GM12878 (cell line): ENCODE measurements at regions not wholly inside any gene's neighbourhood (a gene's known extent, or its start where the extent isn't known, plus 50 kb on each side); places are given as distances from the start of the nearest gene placed in this dataset.

Experiments
- ATAC-seq: fragments of 200-7000 bp; cut with Tn5 transposase; 3 replicates; pipeline ENCODE4 v1.9.1; 2020; ENCODE audit warnings: mild to moderate bottlenecking, moderate library complexity
- BruUV-seq: library from RNA; stranded (reverse); fragments of 400-500 nt; replicated peaks from 2 replicates; lab custom pipeline; 2021; lab: Mats Ljungman, UMichigan
- CTCF ChIA-PET: fragments of 300-600 bp; sonication (Branson Sonifier 250); formaldehyde crosslinking; extraction: SDS; loops from one replicate; lab custom pipeline; 2021; ENCODE audit warnings: inconsistent platforms; lab: Yijun Ruan, JAX
- POLR2A ChIA-PET: fragments of 350-600 bp; formaldehyde crosslinking; extraction: SDS; loops from one replicate; lab custom pipeline; 2021; ENCODE audit warnings: inconsistent platforms; lab: Charles Lee
- RAD21 ChIA-PET: fragments of 300-600 bp; sonication (Branson Sonifier 250); formaldehyde crosslinking; loops from one replicate; lab custom pipeline; 2023; ENCODE audit warnings: antibody characterized with exemption; ENCODE audit not compliant: unreplicated experiment; lab: Charles Lee
- SMC1A ChIA-PET: fragments of 300-600 bp; sonication (Branson Sonifier 250); formaldehyde crosslinking; loops from one replicate; lab custom pipeline; 2023; ENCODE audit not compliant: unreplicated experiment, uncharacterized antibody; lab: Charles Lee
- DNase-seq: peaks from one replicate; pipeline ENCODE4 v3.0.0-alpha.2; 2011; ENCODE audit warnings: low read depth, low spot score
- FAIRE-seq: peaks from 3 replicates; lab custom pipeline; 2011; peaks lifted over from hg19 to GRCh38; lab: Jason Lieb, UNC
- H2AFZ ChIP-seq: 2 replicates; pipeline ENCODE4 v1.6.0; 2011; ENCODE audit warnings: low read depth, low read length, control low read depth; ENCODE audit not compliant: control insufficient read depth
- H3K27ac ChIP-seq: 2 replicates; pipeline ENCODE4 v1.5.1; 2011; ENCODE audit warnings: control low read depth; ENCODE audit not compliant: control insufficient read depth, insufficient read depth
- H3K27me3 ChIP-seq, 2 experiments: replicated peaks in 1 of 2; 2 replicates each; pipeline versions ENCODE4 v1.6.0 to v1.6.1; 2011; ENCODE audit warnings: low read length in 1 of 2; ENCODE audit not compliant: control insufficient read depth in 2 of 2, insufficient read depth in 2 of 2
- H3K36me3 ChIP-seq, 2 experiments: 2 replicates each; pipeline ENCODE4 v1.5.1; 2011; ENCODE audit warnings: low read length in 1 of 2; ENCODE audit not compliant: control insufficient read depth in 2 of 2, insufficient read depth in 2 of 2
- H3K4me1 ChIP-seq: 2 replicates; pipeline ENCODE4 v1.6.1; 2011; ENCODE audit warnings: mild to moderate bottlenecking, low read length, moderate library complexity, mixed read lengths; ENCODE audit not compliant: control insufficient read depth, insufficient read depth
- H3K4me2 ChIP-seq: 2 replicates; pipeline ENCODE4 v1.6.0; 2011; ENCODE audit warnings: control low read depth; ENCODE audit not compliant: control insufficient read depth, insufficient read depth
- H3K4me3 ChIP-seq: fragments of 200-600 bp; sonication (generic); 2 replicates; pipeline ENCODE4 v1.5.1; 2016
- H3K79me2 ChIP-seq: 2 replicates; pipeline ENCODE4 v1.6.0; 2011; ENCODE audit warnings: low read length; ENCODE audit not compliant: control insufficient read depth, insufficient read depth
- H3K9ac ChIP-seq: 2 replicates; pipeline ENCODE4 v1.8.0; 2011; ENCODE audit warnings: low read length, control low read depth, mixed read lengths; ENCODE audit not compliant: control insufficient read depth, insufficient read depth
- H3K9me3 ChIP-seq: replicated peaks from 3 replicates; pipeline ENCODE4 v1.5.1; 2011; ENCODE audit warnings: mild to moderate bottlenecking, low read length; ENCODE audit not compliant: control insufficient read depth, insufficient read depth
- H4K20me1 ChIP-seq: 2 replicates; pipeline ENCODE4 v1.6.0; 2011; ENCODE audit not compliant: control insufficient read depth, insufficient read depth
- CEBPB ChIP-seq, 2 experiments: fragments of 150-350 bp in 1 of 2; IDR thresholded peaks; 2 replicates each; pipeline ENCODE4 v1.6.1; 2012 to 2014; ENCODE audit warnings: low read depth in 2 of 2, low read length in 2 of 2, borderline replicate concordance in 1 of 2, inconsistent platforms in 1 of 2
- IRF4 ChIP-seq: IDR thresholded peaks from 2 replicates; pipeline ENCODE4 v1.6.1; 2011; ENCODE audit warnings: low read depth, low read length
- MEF2B ChIP-seq: fragments of 450-650 bp; IDR thresholded peaks from 2 replicates; pipeline ENCODE4 v1.6.1; 2018; ENCODE audit warnings: mild to moderate bottlenecking, moderate library complexity; ENCODE audit not compliant: partially characterized antibody, poor library complexity, severe bottlenecking
- PML ChIP-seq: IDR thresholded peaks from 2 replicates; pipeline ENCODE4 v1.6.1; 2012; ENCODE audit warnings: low read length, inconsistent platforms
- POLR2AphosphoS2 ChIP-seq: IDR thresholded peaks from 2 replicates; pipeline ENCODE4 v1.6.1; 2011; ENCODE audit warnings: low read depth, mild to moderate bottlenecking, low read length, improper control_type of control experiment, moderate library complexity
- PRDM15 ChIP-seq: fragments of 450-650 bp; formaldehyde crosslinking; IDR thresholded peaks from 2 replicates; pipeline ENCODE4 v1.4.0; 2020; ENCODE audit warnings: mild to moderate bottlenecking, moderate library complexity
- RAD51 ChIP-seq: fragments of 450-650 bp; IDR thresholded peaks from 2 replicates; pipeline ENCODE4 v1.6.1; 2016; ENCODE audit warnings: moderate library complexity, mild to moderate bottlenecking, inconsistent platforms
- RB1 ChIP-seq: fragments of 450-650 bp; formaldehyde crosslinking; IDR thresholded peaks from 2 replicates; pipeline ENCODE4 v1.6.1; 2017; ENCODE audit warnings: mild to moderate bottlenecking, borderline replicate concordance
- RBBP5 ChIP-seq: fragments of 200-600 bp; sonication (generic); conservative IDR thresholded peaks from 2 replicates; pipeline ENCODE4 v1.6.1; 2016
- SMAD5 ChIP-seq: IDR thresholded peaks from 2 replicates; pipeline ENCODE4 v1.6.1; 2016; ENCODE audit warnings: antibody characterized with exemption, low read depth
- TBL1XR1 ChIP-seq: IDR thresholded peaks from 2 replicates; pipeline ENCODE4 v1.6.1; 2012; ENCODE audit warnings: low read depth, low read length, improper control_type of control experiment
- USF1 ChIP-seq: IDR thresholded peaks from 2 replicates; pipeline ENCODE4 v1.6.1; 2011; ENCODE audit warnings: borderline replicate concordance, low read depth, mild to moderate bottlenecking, moderate library complexity, mixed read lengths, low read length; ENCODE audit not compliant: insufficient read depth; ENCODE audit errors: extremely low read length
- WGBS: methylation state at CpG from one replicate; pipeline ENCODE4 v1.1.6; 2016; ENCODE audit warnings: low lambda C conversion rate; ENCODE audit not compliant: insufficient replicate concordance, insufficient coverage; ENCODE audit errors: missing lambda C conversion rate; 5-methylcytosine and 5-hydroxymethylcytosine counted together
- in situ Hi-C: fragments of 300-500 bp; cut with MboI; formaldehyde crosslinking; loops from 9 replicates; pipeline ENCODE4 v1.14.3; 2018; ENCODE audit warnings: mixed read lengths
- intact Hi-C: fragments of 100-400 bp; cut with micrococcal nuclease; formaldehyde crosslinking; loops from one replicate; pipeline ENCODE4 v1.14.2; 2022; ENCODE audit not compliant: unreplicated experiment

- Histone ChIP-seq H3K27me3 (no peaks in the 10 kb centered on the region; a peak in 2 of 4 replicates), H4K20me1 (no peaks in the 10 kb centered on the region), H3K4me2 (no peak overlapping the region), H3K36me3 (no peaks in the 10 kb centered on the region), H3K27ac (no peak overlapping the region), H3K4me3 (no peak overlapping the region), H2AFZ (no peak overlapping the region), H3K9ac (no peak overlapping the region), H3K79me2 (no peaks in the 10 kb centered on the region), H3K4me1 (no peaks in the 10 kb centered on the region), H3K9me3 (no peaks in the 10 kb centered on the region)
- TF ChIP-seq USF1 = no peak
- TF ChIP-seq MEF2B = no peak
- no peak for TF ChIP-seq POLR2AphosphoS2
- TF ChIP-seq RAD51 = no peak
- TF ChIP-seq CEBPB (IDR thresholded peaks at IDR 0.05; ENCODE audit: borderline replicate concordance in 1 of 2, low read depth in 2 of 2, low read length in 2 of 2) = no peak
- no peak for TF ChIP-seq RB1
- TF ChIP-seq TBL1XR1 = no peak
- no peak for TF ChIP-seq PRDM15
- no peak for TF ChIP-seq SMAD5
- TF ChIP-seq PML = no peak
- TF ChIP-seq IRF4 = no peak
- TF ChIP-seq RBBP5 = no peak
- CTCF ChIA-PET = no interaction called here
- no TSS peak for BruUV-seq
- DNase-seq (no peak), ATAC-seq (no peak), FAIRE-seq (no peak)
- intact Hi-C loops (no loop called here), in situ Hi-C loops (no loop called here)
- 25% methylated on average over 1 of the region's 1 CpG for WGBS
- POLR2A ChIA-PET = no interaction called here
- SMC1A ChIA-PET = no interaction called here
- RAD21 ChIA-PET = no interaction called here
These were observed 219.3 kb upstream of the PELI2 start for GRCh38 chr14:55898938-55899337.
